ENCODE measurements at regions not wholly inside any gene's neighbourhood (a gene's known extent, or its start where the extent isn't known, plus 50 kb on each side); places are given as distances from the start of the nearest gene placed in this dataset.
"Not testable (repeated sequence)": the region's sequence is repeated elsewhere in the genome, so short reads cannot be mapped to it uniquely, and the experiment has no call there.

DNA sequence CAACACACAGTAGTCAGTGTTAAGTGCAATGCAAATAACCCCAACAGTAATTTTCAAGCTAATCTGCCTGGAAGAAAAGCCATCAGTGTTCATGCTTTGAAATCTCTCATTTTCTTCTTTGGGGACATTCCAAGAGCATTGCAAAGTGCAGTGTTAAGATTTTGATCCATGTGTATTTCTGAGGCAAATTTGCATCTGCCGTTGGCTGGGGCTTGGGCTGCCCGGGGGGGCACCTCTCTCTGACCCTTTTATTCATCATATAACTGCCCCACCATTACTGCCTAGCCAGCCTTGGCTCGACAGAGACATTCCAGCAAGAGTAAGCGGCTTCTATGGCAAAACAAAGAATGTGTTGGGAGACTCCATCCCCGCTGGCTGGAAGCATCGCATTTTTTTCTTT lies 483.5 kb downstream of the BRD1 start:
- TF ChIP-seq CTCF (IDR thresholded peaks at IDR 0.05; ENCODE audit: low read depth, low read length), result no peak
- no peak for TF ChIP-seq MAX (IDR thresholded peaks at IDR 0.05; ENCODE audit: low read depth, low read length)
- no peak for TF ChIP-seq MYC (IDR thresholded peaks at IDR 0.05; ENCODE audit: low read depth, low read length)
- TF ChIP-seq POLR2A (IDR thresholded peaks at IDR 0.05; ENCODE audit: extremely low read depth, insufficient read length), result no peak
- DNase-seq (ENCODE audit: low read depth), result no peak
- H3K4me3 ChIP-seq (ENCODE audit: low read depth, low read length), result no peak overlapping the region

- TF ChIP-seq CTCF (IDR thresholded peaks at IDR 0.05; ENCODE audit: low read depth, low read length) (no peak), POLR2A (IDR thresholded peaks at IDR 0.05; ENCODE audit: extremely low read depth, insufficient read length) (no peak), MYC (IDR thresholded peaks at IDR 0.05; ENCODE audit: low read depth, low read length) (no peak), MAX (IDR thresholded peaks at IDR 0.05; ENCODE audit: low read depth, low read length) (no peak)
- no peak for DNase-seq (ENCODE audit: low read depth)
- no peak overlapping the region for H3K4me3 ChIP-seq (ENCODE audit: low read depth, low read length)
Observed at GRCh38 chr22:49340406-49340805, 487.3 kb downstream of the BRD1 start.

GRCh38 chr22:49336483-49336882 lies 491.2 kb downstream of the BRD1 start:
- DNase-seq (ENCODE audit: low read depth); H3K4me3 ChIP-seq (ENCODE audit: low read depth, low read length): not testable (repeated sequence)

GRCh38 chr22:49334976-49335375 lies 492.7 kb downstream of the BRD1 start:
- no peak for DNase-seq (ENCODE audit: low read depth)
- H3K4me3 ChIP-seq (ENCODE audit: low read depth, low read length), result no peak overlapping the region
- TF ChIP-seq MYC (IDR thresholded peaks at IDR 0.05; ENCODE audit: low read depth, low read length) (no peak), CTCF (IDR thresholded peaks at IDR 0.05; ENCODE audit: low read depth, low read length) (no peak), MAX (IDR thresholded peaks at IDR 0.05; ENCODE audit: low read depth, low read length) (no peak), POLR2A (IDR thresholded peaks at IDR 0.05; ENCODE audit: extremely low read depth, insufficient read length) (no peak)

GRCh38 chr22:49334449-49334789 lies 493.3 kb downstream of the BRD1 start:
- TF ChIP-seq MYC (IDR thresholded peaks at IDR 0.05; ENCODE audit: low read depth, low read length), result no peak
- no peak for TF ChIP-seq CTCF (IDR thresholded peaks at IDR 0.05; ENCODE audit: low read depth, low read length)
- no peak for TF ChIP-seq MAX (IDR thresholded peaks at IDR 0.05; ENCODE audit: low read depth, low read length)
- no peak for TF ChIP-seq POLR2A (IDR thresholded peaks at IDR 0.05; ENCODE audit: extremely low read depth, insufficient read length)
- DNase-seq (ENCODE audit: low read depth), result no peak
- no peak overlapping the region for H3K4me3 ChIP-seq (ENCODE audit: low read depth, low read length)

DNA sequence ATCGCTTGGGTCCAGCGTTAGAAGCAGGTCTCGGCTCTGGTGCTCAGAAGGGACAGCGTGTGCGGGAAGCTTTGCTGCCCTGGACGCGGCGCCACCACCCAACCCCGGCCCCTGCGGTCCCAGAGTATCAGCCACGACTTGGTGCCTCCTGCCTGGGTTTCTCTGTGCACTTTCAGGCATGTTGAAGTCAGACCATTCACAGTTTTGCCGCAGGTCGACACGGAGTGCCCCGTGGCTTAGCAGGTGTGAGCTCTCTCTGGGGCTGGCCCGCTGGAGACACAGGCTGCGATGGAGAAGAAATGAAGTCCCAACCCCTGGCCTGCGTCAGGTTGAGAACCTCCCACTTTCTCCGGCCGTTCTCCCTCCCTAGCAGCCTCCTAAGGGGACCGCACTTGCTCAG lies 494.5 kb downstream of the BRD1 start:
- H3K4me3 ChIP-seq (ENCODE audit: low read depth, low read length), result no peak overlapping the region
- DNase-seq (ENCODE audit: low read depth), result no peak
- TF ChIP-seq MAX (IDR thresholded peaks at IDR 0.05; ENCODE audit: low read depth, low read length) (no peak), MYC (IDR thresholded peaks at IDR 0.05; ENCODE audit: low read depth, low read length) (no peak), POLR2A (IDR thresholded peaks at IDR 0.05; ENCODE audit: extremely low read depth, insufficient read length) (no peak), CTCF (IDR thresholded peaks at IDR 0.05; ENCODE audit: low read depth, low read length) (no peak)

Data from NB4 (cell line).